ENCODE measurements at regions not wholly inside any gene's neighbourhood (a gene's known extent, or its start where the extent isn't known, plus 50 kb on each side); places are given as distances from the start of the nearest gene placed in this dataset.

DNA sequence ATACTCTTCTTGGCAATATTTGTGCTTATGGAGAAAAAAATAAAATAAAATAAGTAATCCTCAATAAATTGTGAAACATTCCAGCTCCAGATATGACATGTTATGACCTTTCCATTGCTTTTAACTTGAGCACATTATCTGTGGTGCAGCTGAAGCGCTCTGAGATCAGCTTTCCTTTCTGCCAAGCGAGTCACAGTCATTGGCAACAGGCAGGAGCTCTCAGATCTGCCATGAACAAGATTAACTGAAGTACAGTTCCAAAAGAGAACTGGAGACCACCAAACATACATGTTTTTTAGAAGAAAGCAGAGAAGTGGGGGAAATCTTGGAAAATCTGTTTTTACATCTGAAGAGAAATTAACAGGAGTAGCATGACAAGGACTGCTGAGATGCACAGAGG lies 89.2 kb upstream of the DSCAM start:
- H3K9ac ChIP-seq (ENCODE audit: low read depth, low read length), result no peak overlapping the region
- H3K4me1 ChIP-seq (ENCODE audit: insufficient read depth, low read length), result peaks cover 13% of the 10 kb centered on the region; the same call in 1 of the 2 replicates
- H3K27ac ChIP-seq (ENCODE audit: low read length), result no peak overlapping the region
- no peaks in the 10 kb centered on the region for H3K36me3 ChIP-seq (ENCODE audit: insufficient read depth, low read depth, low read length)
- no peak overlapping the region for H3K4me3 ChIP-seq (ENCODE audit: low read length)
- no peaks in the 10 kb centered on the region for H3K9me3 ChIP-seq (ENCODE audit: insufficient read depth, low read depth, low read length)
- no peaks in the 10 kb centered on the region for H3K27me3 ChIP-seq (ENCODE audit: insufficient read depth, low read length)

DNA sequence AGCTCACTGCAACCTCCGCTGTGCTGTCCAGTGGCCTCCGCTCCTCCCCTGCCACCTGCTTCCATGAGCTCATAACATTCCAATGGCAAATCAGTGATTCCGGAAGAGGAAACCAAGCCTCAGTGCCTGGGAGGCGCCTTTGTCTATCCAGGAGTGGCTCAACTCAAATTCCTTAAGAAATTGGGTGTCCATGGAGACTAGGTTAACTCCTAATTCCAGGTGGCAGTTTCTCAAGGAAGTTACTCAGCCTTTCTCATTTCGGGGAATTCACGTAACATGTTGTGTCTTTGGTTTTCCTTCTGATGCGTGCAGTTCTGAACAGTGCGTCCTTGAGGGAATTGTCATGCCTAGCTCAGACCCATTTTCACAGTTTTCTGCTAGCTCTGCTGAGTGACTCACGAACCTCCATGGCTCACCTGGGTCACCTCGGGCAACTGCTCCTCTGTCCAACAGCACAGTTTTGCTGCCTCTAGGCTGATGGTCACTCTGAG lies 89.9 kb upstream of the DSCAM start:
- no peaks in the 10 kb centered on the region for H3K9me3 ChIP-seq (ENCODE audit: insufficient read depth, low read depth, low read length)
- H3K27me3 ChIP-seq (ENCODE audit: insufficient read depth, low read length), result no peaks in the 10 kb centered on the region
- peaks cover 13% of the 10 kb centered on the region; the same call in 1 of the 2 replicates for H3K4me1 ChIP-seq (ENCODE audit: insufficient read depth, low read length)
- H3K27ac ChIP-seq (ENCODE audit: low read length), result no peak overlapping the region
- no peak overlapping the region for H3K9ac ChIP-seq (ENCODE audit: low read depth, low read length)
- no peak overlapping the region for H3K4me3 ChIP-seq (ENCODE audit: low read length)
- H3K36me3 ChIP-seq (ENCODE audit: insufficient read depth, low read depth, low read length), result no peaks in the 10 kb centered on the region

DNA sequence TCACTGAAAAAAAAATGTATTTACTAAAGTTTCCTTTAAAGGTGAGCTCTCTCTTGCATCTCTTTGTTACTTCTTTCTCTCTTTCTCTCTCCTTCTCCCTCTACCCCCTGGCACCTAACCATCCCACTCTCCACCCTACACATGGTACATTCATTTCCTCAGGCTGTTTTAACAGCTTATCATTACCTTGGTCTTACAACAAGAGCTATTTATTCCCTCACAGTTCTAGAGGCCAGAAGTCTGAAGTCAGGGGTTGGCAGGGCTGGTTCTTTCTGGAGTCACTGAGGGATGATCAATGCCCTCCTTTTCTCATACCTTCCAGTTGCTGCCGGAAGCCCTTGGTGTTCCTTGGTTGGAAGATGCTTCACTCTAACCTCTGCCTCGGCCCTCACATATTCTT lies 91.1 kb upstream of the DSCAM start:
- Histone ChIP-seq H3K27ac (ENCODE audit: low read length) (no peak overlapping the region), H3K4me3 (ENCODE audit: low read length) (no peak overlapping the region), H3K36me3 (ENCODE audit: insufficient read depth, low read depth, low read length) (no peaks in the 10 kb centered on the region), H3K4me1 (ENCODE audit: insufficient read depth, low read length) (peaks cover 13% of the 10 kb centered on the region; the same call in 1 of the 2 replicates), H3K9me3 (ENCODE audit: insufficient read depth, low read depth, low read length) (no peaks in the 10 kb centered on the region), H3K9ac (ENCODE audit: low read depth, low read length) (no peak overlapping the region), H3K27me3 (ENCODE audit: insufficient read depth, low read length) (no peaks in the 10 kb centered on the region)

DNA sequence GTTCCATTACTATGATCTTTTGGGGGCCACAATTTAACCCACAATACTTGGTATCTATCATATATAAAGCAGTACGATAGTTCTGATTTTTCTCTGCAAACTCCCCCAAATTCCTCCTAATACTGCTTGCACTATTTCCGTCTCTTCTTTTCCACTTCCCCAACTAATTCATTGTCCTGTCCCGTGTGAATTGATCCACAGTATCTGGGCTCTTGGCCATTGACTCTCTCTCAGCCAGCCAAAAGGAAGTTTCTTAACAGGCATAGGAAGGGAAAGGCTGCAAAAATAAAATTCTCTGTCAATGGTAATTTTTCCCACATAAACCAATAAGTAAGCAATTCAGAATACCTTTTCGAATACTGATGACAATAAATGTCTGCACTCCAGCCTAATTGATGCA lies 91.7 kb upstream of the DSCAM start:
- Histone ChIP-seq H3K4me3 (ENCODE audit: low read length) (no peak overlapping the region), H3K4me1 (ENCODE audit: insufficient read depth, low read length) (peaks cover 11% of the 10 kb centered on the region; the same call in 1 of the 2 replicates), H3K9ac (ENCODE audit: low read depth, low read length) (no peak overlapping the region), H3K9me3 (ENCODE audit: insufficient read depth, low read depth, low read length) (no peaks in the 10 kb centered on the region), H3K27ac (ENCODE audit: low read length) (no peak overlapping the region), H3K27me3 (ENCODE audit: insufficient read depth, low read length) (no peaks in the 10 kb centered on the region), H3K36me3 (ENCODE audit: insufficient read depth, low read depth, low read length) (no peaks in the 10 kb centered on the region)

DNA sequence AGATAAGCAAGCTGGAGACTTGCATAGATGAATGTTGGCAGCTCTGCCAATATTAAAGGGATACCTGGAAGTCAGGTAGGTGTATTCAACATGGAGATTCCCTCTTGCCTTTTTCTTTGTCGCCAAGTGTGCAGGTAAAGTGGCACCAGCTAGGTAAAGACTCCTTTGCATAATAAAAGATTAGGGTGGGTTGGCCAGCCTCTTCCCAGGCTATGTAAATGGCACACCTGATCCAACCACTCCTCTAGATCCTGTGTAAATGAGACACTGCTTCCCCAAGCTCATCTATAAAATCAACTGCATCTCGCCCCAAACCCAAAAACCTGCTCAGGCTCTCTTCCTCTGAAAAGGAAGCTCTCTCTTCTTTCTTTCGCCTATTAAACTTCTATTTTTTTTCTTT lies 100.8 kb upstream of the DSCAM start:
- Histone ChIP-seq H3K36me3 (ENCODE audit: insufficient read depth, low read depth, low read length) (no peaks in the 10 kb centered on the region), H3K27me3 (ENCODE audit: insufficient read depth, low read length) (no peaks in the 10 kb centered on the region), H3K9ac (ENCODE audit: low read depth, low read length) (0 out of 2 replicates have a peak overlapping the region, but pooled peaks have one; percentile 34), H3K4me3 (ENCODE audit: low read length) (no peak overlapping the region), H3K9me3 (ENCODE audit: insufficient read depth, low read depth, low read length) (no peaks in the 10 kb centered on the region), H3K4me1 (ENCODE audit: insufficient read depth, low read length) (peaks cover 4% of the 10 kb centered on the region; the same call in 1 of the 2 replicates), H3K27ac (ENCODE audit: low read length) (no peak overlapping the region)

DNA sequence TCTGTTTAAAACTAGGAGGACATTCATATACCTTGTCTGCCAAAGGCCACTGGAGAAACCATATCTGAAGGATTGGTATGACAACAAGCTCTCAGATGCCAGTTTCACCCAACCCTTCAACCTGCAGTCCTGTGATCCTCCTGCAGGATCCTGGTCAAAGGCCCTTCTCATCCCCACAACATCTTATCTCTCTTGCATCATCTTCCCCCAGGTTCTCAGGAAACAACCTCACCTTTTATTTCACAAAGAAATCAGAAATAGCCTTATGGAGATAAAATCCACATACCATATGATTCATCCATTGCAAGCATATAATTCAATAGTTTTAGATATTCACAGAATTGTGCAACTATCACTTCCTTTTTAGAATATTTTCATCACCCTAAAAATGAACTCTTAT lies 104.0 kb upstream of the DSCAM start:
- H3K9me3 ChIP-seq (ENCODE audit: insufficient read depth, low read depth, low read length), result no peaks in the 10 kb centered on the region

DNA sequence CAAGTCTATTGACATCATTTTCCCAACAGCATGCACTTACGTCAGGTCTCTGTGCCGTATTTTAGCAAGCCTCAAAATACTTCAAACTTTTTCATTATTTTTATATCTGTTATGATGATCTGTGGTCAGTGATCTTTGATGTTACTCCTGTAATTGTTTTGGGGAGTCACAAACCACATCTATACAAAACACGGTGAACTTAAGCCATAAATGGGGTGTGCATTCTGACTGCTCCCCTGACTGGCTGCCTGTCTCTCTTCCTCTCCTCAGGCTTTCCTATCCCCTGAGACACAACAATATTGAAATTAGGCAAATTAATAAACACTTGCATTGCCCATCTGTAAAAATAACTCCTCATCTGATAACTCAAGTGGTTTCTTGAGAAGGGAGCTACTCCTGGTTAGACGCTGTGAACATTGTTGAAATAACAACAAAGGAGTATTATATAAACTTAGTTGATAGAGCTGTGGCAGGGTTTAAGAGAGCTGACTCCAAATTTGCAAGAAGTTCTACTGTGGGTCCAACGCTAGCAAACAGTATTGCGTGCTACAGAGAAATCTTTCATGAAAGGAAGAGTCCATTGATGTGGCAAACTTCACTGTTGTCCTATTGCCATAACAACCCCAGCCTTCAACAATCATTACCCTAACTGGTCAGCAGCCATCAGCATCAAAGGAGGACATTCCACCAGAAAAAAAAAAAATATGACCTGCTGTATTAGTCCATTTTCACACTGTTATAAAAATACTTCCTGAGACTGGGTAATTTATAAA lies 105.8 kb upstream of the DSCAM start:
- H3K4me3 ChIP-seq (ENCODE audit: low read length), result no peak overlapping the region
- no peak overlapping the region for H3K9ac ChIP-seq (ENCODE audit: low read depth, low read length)
- no peaks in the 10 kb centered on the region for H3K36me3 ChIP-seq (ENCODE audit: insufficient read depth, low read depth, low read length)

More for the DNA sequence above, 104.0 kb upstream of the DSCAM start:
- H3K9ac ChIP-seq (ENCODE audit: low read depth, low read length), result no peak overlapping the region
- no peak overlapping the region for H3K4me3 ChIP-seq (ENCODE audit: low read length)
- H3K36me3 ChIP-seq (ENCODE audit: insufficient read depth, low read depth, low read length), result no peaks in the 10 kb centered on the region
- H3K27ac ChIP-seq (ENCODE audit: low read length), result no peak overlapping the region
- no peaks in the 10 kb centered on the region for H3K27me3 ChIP-seq (ENCODE audit: insufficient read depth, low read length)
- H3K4me1 ChIP-seq (ENCODE audit: insufficient read depth, low read length), result peaks cover 4% of the 10 kb centered on the region; the same call in 1 of the 2 replicates

DNA sequence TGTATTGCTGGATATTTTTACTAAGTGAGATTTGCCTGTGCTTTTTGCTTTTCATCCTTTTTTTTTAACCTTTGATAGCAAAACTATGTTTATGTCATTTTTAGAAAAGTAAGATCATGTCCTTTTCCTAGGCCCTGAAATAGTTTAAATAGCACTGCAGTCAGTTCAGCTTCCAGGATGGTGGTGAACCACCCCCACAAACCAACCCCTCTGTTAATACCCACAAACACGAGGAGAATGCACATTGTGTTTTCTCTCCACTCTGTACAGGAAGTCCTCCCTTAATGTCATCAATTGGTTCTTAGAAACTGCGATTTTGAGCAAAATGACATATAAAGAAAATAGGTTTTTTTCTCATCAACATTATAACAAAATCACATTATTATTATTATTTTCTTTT lies 117.7 kb upstream of the DSCAM start:
- Histone ChIP-seq H3K27me3 (ENCODE audit: insufficient read depth, low read length) (no peaks in the 10 kb centered on the region), H3K4me1 (ENCODE audit: insufficient read depth, low read length) (peaks cover 12% of the 10 kb centered on the region), H3K4me3 (ENCODE audit: low read length) (no peak overlapping the region), H3K9ac (ENCODE audit: low read depth, low read length) (no peak overlapping the region), H3K36me3 (ENCODE audit: insufficient read depth, low read depth, low read length) (no peaks in the 10 kb centered on the region), H3K9me3 (ENCODE audit: insufficient read depth, low read depth, low read length) (no peaks in the 10 kb centered on the region), H3K27ac (ENCODE audit: low read length) (no peak overlapping the region)

More for the DNA sequence above, 105.8 kb upstream of the DSCAM start:
- H3K27ac ChIP-seq (ENCODE audit: low read length), result no peak overlapping the region
- no peaks in the 10 kb centered on the region for H3K9me3 ChIP-seq (ENCODE audit: insufficient read depth, low read depth, low read length)
- no peaks in the 10 kb centered on the region for H3K4me1 ChIP-seq (ENCODE audit: insufficient read depth, low read length)
- H3K27me3 ChIP-seq (ENCODE audit: insufficient read depth, low read length), result no peaks in the 10 kb centered on the region

DNA sequence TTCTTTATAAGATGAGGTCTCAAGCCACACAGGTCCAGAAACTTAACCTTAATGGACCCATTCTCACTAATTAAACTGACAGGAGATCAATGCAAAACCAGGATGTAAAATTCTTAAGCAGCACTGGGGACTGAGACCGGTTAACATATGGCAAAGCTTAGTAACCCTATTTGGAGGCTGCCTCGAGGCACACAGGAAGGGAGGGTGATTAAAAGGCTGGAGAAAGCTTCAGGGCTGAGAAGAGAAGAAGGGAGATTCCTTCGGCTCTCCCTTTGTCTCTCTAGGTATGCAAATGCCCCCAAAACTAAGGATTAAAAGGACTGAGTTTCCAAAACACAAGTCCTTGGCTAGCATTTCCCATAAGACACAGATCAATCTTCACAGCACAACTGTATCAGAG lies 120.8 kb upstream of the DSCAM start:
- no peak overlapping the region for H3K27ac ChIP-seq (ENCODE audit: low read length)
- H3K9ac ChIP-seq (ENCODE audit: low read depth, low read length), result no peak overlapping the region
- no peak overlapping the region for H3K4me3 ChIP-seq (ENCODE audit: low read length)
- peaks cover 12% of the 10 kb centered on the region for H3K4me1 ChIP-seq (ENCODE audit: insufficient read depth, low read length)
- no peaks in the 10 kb centered on the region for H3K27me3 ChIP-seq (ENCODE audit: insufficient read depth, low read length)
- H3K9me3 ChIP-seq (ENCODE audit: insufficient read depth, low read depth, low read length), result no peaks in the 10 kb centered on the region
- no peaks in the 10 kb centered on the region for H3K36me3 ChIP-seq (ENCODE audit: insufficient read depth, low read depth, low read length)

DNA sequence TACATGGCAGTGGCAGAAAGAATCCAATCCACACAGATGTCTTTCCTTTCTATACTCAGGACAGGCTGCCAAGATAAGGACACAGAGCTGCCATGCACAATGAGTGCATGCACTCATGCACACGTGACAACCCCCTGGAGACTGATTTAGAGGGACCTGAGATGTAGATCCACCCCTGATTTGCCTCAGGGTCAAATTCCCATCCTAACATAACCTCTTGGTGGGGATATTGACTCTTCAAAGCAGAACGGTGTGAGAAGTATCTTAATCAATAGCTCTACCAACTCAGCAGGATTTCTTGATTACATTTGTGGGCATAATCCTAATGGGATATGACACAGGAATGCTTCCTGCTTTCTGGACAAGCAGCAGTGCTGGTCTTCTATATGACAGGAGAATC lies 125.2 kb upstream of the DSCAM start:
- no peaks in the 10 kb centered on the region for H3K36me3 ChIP-seq (ENCODE audit: insufficient read depth, low read depth, low read length)
- no peak overlapping the region for H3K4me3 ChIP-seq (ENCODE audit: low read length)
- H3K4me1 ChIP-seq (ENCODE audit: insufficient read depth, low read length), result peaks cover 11% of the 10 kb centered on the region
- no peak overlapping the region for H3K9ac ChIP-seq (ENCODE audit: low read depth, low read length)
- H3K9me3 ChIP-seq (ENCODE audit: insufficient read depth, low read depth, low read length), result peaks cover 7% of the 10 kb centered on the region
- H3K27ac ChIP-seq (ENCODE audit: low read length), result no peak overlapping the region
- H3K27me3 ChIP-seq (ENCODE audit: insufficient read depth, low read length), result no peaks in the 10 kb centered on the region

DNA sequence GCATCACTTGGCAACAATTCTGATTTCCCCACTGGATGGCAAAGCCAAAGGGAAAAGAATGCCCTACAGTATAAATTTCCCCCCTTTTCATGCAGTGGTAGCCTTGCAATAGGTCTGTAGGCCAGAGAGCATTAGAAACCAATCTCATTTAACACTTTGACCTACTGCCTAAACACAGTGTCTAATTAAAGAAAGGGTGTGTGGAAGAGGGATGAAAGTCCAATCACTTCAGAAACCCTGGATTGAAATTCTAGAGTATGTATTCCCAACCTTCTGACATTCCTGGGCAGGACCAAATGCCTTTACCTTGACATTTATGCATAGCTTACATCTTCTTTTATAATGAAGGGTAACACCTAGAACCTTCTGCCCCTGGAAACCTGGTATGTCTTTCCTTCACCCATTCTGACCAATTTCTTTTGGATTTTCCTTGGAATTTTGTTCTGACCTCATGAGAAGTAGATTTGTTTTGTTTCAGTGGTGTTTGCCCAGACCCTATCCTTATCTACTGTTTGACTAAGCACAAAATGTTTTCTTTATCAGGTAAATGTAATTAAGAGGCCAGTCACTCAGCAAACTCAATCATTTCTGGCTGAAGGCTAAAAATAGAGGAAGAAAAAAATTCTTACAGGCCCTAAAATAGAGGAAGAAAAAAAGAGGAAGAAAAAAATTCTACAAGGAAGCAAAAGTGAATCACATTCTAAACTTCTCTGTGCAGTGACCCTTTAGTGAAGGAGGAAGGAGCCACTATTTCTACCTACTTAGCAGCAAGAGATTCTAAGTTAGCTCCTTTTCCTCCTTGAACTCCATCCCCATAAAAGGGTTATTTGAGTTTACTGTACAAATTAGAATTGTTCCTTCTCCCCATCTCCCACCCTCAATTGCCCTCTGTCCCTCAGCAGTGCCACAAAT lies 129.5 kb upstream of the DSCAM start:
- no peak overlapping the region for H3K4me3 ChIP-seq (ENCODE audit: low read length)
- no peaks in the 10 kb centered on the region for H3K36me3 ChIP-seq (ENCODE audit: insufficient read depth, low read depth, low read length)
- no peaks in the 10 kb centered on the region for H3K4me1 ChIP-seq (ENCODE audit: insufficient read depth, low read length)
- no peak overlapping the region for H3K9ac ChIP-seq (ENCODE audit: low read depth, low read length)
- no peak overlapping the region for H3K27ac ChIP-seq (ENCODE audit: low read length)
- no peaks in the 10 kb centered on the region for H3K27me3 ChIP-seq (ENCODE audit: insufficient read depth, low read length)
- H3K9me3 ChIP-seq (ENCODE audit: insufficient read depth, low read depth, low read length), result peaks cover 13% of the 10 kb centered on the region
